Mononuclear cell (primary cell): ENCODE measurements at regions not wholly inside any gene's neighbourhood (a gene's known extent, or its start where the extent isn't known, plus 50 kb on each side); places are given as distances from the start of the nearest gene placed in this dataset.
"Not testable (repeated sequence)": the region's sequence is repeated elsewhere in the genome, so short reads cannot be mapped to it uniquely, and the experiment has no call there.

Experiments
- H3K27me3 ChIP-seq: 2 replicates; pipeline ENCODE4 v1.6.0; 2011; ENCODE audit warnings: low read length, control low read depth; ENCODE audit not compliant: insufficient read depth
- H3K4me1 ChIP-seq: 2 replicates; pipeline ENCODE4 v1.5.1; 2011; ENCODE audit warnings: mild to moderate bottlenecking, low read length, control low read depth; ENCODE audit not compliant: insufficient read depth
- H3K4me3 ChIP-seq: 2 replicates; pipeline ENCODE4 v1.5.1; 2011; ENCODE audit warnings: mild to moderate bottlenecking, low read length, moderate library complexity
- H3K9me3 ChIP-seq: 2 replicates; pipeline ENCODE4 v1.5.1; 2011; ENCODE audit warnings: low read depth, mild to moderate bottlenecking, control low read depth, low read length

- Histone ChIP-seq H3K9me3 (no peaks in the 10 kb centered on the region), H3K4me1 (no peaks in the 10 kb centered on the region), H3K4me3 (no peak overlapping the region), H3K27me3 (no peaks in the 10 kb centered on the region)
Observed at GRCh38 chr13:21901811-21902708, 231.2 kb downstream of the FGF9 start.

DNA sequence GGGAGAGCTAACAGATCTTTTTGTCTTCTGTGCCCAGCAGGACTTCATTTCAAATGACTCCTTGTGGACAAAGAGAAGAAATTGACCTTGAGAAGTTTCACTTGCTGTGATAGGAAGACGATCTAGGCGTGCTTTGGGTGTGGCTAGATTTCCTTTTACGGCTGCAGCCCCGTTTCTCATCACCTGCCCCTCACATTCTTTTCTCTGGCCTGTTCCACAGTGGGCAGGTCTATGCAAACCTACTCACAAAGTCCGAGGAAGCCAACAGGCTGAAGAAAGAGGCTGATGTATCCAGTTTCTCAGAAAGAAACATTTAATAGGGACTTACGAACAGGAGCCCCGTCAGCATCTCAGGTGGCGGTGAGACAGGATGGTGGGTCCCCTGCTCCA is 231.8 kb downstream of the FGF9 start:
- no peaks in the 10 kb centered on the region for H3K27me3 ChIP-seq
- H3K9me3 ChIP-seq = no peaks in the 10 kb centered on the region
- H3K4me3 ChIP-seq = no peak overlapping the region
- no peaks in the 10 kb centered on the region for H3K4me1 ChIP-seq

- Histone ChIP-seq H3K27me3 (no peaks in the 10 kb centered on the region), H3K9me3 (no peaks in the 10 kb centered on the region), H3K4me3 (no peak overlapping the region), H3K4me1 (no peaks in the 10 kb centered on the region)
Observed at GRCh38 chr13:21905486-21905885, 234.6 kb downstream of the FGF9 start.

DNA sequence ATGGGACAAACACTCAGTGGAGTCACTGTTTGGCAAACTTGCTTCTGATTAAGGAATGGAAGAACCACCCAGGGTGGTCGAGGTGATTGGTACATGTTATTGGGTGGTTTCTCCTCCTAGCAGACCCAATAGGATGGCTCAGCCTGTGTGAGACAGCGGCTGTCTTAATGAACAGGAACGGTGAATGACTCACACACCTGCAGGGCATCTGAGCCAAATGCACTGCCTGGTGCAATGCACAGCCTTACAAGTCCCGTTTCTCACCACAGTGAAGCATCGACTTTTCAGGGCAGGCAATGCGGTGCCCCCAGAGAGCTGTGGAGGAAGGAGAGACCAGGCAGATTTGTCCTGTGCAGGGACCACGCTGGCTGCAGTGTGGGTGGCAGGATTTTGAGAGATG is 238.5 kb downstream of the FGF9 start:
- H3K4me3 ChIP-seq = no peak overlapping the region
- H3K9me3 ChIP-seq = no peaks in the 10 kb centered on the region
- no peaks in the 10 kb centered on the region for H3K27me3 ChIP-seq
- H3K4me1 ChIP-seq = no peaks in the 10 kb centered on the region

DNA sequence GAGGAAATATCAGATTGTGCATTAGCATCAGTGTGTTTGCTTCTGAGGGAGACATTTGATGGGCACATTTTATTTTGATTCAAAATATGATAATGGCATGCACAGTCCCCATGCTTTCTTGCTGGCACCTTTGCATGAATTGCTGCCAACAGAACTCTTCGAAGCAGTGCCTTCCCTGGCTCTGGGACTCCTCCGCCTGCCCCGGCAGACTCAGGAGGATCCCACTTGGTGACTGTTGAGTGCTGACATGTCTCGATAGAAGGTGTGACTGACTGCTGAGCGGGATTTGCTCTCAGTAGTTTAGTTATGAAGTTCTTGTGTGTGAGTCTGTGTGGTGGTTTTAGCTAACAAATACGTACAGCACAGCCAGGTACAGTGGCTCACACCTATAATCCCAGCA is 239.7 kb downstream of the FGF9 start:
- Histone ChIP-seq H3K9me3 (no peaks in the 10 kb centered on the region), H3K27me3 (no peaks in the 10 kb centered on the region), H3K4me3 (no peak overlapping the region)

DNA sequence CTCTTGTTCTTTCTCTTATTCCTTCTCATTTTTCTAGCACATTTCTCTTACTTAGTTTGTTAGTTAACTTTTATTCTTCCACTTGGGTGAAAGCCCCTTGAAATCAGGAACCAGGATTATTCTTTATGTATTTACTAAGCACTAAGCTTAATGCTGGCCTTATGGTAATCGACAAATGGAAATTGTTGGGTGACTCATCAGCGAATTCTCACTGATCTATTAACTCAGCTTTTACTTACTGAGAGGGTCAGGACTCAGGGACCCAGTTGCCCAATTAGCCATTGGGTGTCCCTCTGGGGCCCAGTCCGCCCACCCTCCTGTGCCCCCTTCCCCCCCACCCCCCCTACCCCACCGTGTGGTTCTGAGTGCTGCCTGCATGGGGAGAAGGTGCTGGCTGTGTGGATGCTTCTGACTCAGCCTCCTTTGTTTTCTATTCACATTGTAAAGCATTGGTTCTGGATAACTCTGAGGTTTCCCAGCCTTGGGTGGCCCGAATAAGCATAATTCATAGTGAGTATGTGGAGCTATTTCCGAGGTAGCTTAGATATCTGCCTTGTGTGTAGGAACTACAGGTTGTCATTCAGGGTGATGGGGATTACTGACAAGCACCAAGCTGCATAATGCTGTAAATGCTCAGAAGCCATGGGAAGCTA is 240.9 kb downstream of the FGF9 start:
- no peaks in the 10 kb centered on the region for H3K27me3 ChIP-seq
- no peaks in the 10 kb centered on the region for H3K9me3 ChIP-seq
- no peaks in the 10 kb centered on the region for H3K4me1 ChIP-seq
- H3K4me3 ChIP-seq = no peak overlapping the region

More for the DNA sequence above, 239.7 kb downstream of the FGF9 start:
- H3K4me1 ChIP-seq = no peaks in the 10 kb centered on the region

DNA sequence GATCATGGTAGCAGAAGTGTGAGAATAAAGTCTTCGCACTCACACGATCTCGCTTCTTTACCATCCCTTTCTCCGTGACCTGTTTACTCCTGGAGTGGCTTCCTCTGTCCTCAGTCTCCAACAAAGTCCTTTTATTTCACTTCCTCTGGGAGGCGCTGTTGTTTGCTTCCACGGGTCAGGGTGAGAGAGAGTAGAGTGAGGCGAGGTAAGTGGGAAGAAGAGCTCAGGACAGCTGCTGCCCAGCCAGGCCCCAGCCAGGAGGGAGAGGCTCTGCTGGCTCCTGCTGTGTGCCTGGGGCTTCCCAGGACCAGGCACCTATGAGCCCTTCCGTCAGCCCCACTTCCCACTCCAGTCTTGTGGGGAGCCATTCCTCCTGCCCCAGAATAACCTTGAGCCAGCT is 242.1 kb downstream of the FGF9 start:
- Histone ChIP-seq H3K4me1 (no peaks in the 10 kb centered on the region), H3K9me3 (no peaks in the 10 kb centered on the region), H3K4me3 (no peak overlapping the region), H3K27me3 (no peaks in the 10 kb centered on the region)

GRCh38 chr13:21917086-21918015 is 246.5 kb downstream of the FGF9 start:
- Histone ChIP-seq H3K4me1 (no peaks in the 10 kb centered on the region), H3K27me3 (no peaks in the 10 kb centered on the region), H3K9me3 (no peaks in the 10 kb centered on the region), H3K4me3 (no peak overlapping the region)

DNA sequence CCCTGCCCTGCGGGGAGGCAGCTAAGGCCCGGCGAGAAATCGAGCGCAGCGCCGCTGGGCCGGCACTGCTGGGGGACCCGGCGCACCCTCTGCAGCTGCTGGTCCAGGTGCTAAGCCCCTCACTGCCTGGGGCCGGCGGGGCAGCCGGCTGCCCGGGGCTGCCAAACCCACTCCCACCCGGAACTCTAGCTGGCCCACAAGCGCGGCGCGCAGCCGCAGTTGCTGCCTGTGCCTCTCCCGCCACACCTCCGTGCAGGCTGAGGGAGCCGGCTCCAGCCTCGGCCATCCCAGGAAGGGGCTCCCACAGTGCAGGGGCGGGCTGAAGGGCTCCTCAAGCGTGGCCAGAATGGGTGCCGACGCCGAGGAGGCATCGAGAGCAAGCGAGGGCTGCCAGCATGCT is 249.9 kb downstream of the FGF9 start:
- not testable (repeated sequence) for H3K4me3 ChIP-seq, H3K4me1 ChIP-seq, H3K27me3 ChIP-seq

DNA sequence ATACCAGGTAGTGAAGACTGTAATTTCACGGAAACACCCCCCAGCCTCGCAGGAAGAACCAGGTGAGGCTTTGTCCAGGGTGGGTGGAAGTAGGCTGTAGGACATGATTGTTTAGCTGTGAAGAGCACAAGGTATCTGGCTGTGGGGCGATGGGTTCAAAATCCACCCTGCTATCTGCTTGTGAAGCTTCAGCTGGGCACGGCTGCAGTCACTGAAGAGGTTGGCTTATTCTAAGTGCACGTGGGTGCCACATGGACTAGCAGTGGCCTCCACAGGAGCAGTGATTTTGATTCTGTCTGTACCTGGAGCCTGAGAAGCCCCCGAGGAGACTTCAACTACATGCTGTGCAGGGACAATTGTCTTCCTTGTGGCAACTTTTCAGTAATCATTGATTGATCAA is 254.1 kb downstream of the FGF9 start:
- H3K4me3 ChIP-seq = no peak overlapping the region
- H3K27me3 ChIP-seq = no peaks in the 10 kb centered on the region
- no peaks in the 10 kb centered on the region for H3K9me3 ChIP-seq
- H3K4me1 ChIP-seq = no peaks in the 10 kb centered on the region

More for the DNA sequence above, 249.9 kb downstream of the FGF9 start:
- not testable (repeated sequence) for H3K9me3 ChIP-seq

DNA sequence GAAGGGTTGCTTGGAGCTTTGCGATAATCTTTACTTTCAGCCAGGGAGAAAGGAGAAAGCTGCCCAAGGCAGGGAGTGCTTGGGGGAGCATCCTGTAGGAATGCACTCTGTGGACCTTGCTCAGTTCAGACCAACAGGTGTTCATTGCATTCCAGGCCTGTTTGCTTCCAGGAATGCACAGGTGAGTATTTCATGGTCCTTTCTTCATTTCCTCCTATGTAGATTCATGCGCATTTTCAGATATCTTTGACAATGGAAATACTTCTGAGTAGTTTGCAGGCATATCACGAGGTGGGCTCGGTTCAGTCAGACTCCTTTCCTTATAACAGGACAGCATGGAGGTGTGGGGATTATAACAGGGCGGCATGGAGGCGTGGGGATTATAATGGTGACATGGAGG is 254.8 kb downstream of the FGF9 start:
- H3K9me3 ChIP-seq = no peaks in the 10 kb centered on the region
- H3K4me1 ChIP-seq = no peaks in the 10 kb centered on the region
- no peak overlapping the region for H3K4me3 ChIP-seq
- no peaks in the 10 kb centered on the region for H3K27me3 ChIP-seq

DNA sequence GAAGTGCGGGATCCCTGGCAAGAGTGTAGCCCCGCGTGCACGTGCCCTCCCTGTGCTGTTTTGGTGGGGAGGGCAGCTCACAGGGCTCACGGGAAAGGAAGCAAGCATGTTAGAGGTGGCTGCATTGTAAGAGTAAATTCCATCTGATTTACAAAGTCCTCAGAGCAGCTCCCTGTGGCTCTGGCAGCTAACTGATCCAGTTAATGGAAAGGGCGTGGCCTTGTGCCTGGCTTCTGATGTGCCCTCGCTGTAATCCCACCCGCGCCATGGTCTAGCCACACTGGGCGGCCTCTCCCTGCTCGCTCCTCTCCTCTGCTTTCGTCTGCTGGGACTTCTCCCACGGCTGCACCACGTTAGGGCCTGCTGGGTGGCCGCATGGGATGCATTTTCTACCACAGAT is 258.5 kb downstream of the FGF9 start:
- no peaks in the 10 kb centered on the region for H3K27me3 ChIP-seq
- no peaks in the 10 kb centered on the region for H3K4me1 ChIP-seq
- no peak overlapping the region for H3K4me3 ChIP-seq
- H3K9me3 ChIP-seq = no peaks in the 10 kb centered on the region

- no peaks in the 10 kb centered on the region for H3K27me3 ChIP-seq
- no peak overlapping the region for H3K4me3 ChIP-seq
- no peaks in the 10 kb centered on the region for H3K4me1 ChIP-seq
- no peaks in the 10 kb centered on the region for H3K9me3 ChIP-seq
Observed at GRCh38 chr13:21930536-21930935, 259.7 kb downstream of the FGF9 start.

GRCh38 chr13:21932578-21932977 is 261.7 kb downstream of the FGF9 start:
- Histone ChIP-seq H3K9me3 (no peaks in the 10 kb centered on the region), H3K27me3 (no peaks in the 10 kb centered on the region), H3K4me3 (no peak overlapping the region), H3K4me1 (no peaks in the 10 kb centered on the region)

- H3K27me3 ChIP-seq = no peaks in the 10 kb centered on the region
- H3K9me3 ChIP-seq = no peaks in the 10 kb centered on the region
- no peak overlapping the region for H3K4me3 ChIP-seq
- no peaks in the 10 kb centered on the region for H3K4me1 ChIP-seq
Observed at GRCh38 chr13:21932996-21933395, 262.1 kb downstream of the FGF9 start.
